BJ (cell line): ENCODE measurements at regions not wholly inside any gene's neighbourhood (a gene's known extent, or its start where the extent isn't known, plus 50 kb on each side); places are given as distances from the start of the nearest gene placed in this dataset.

Source experiments
- CTCF ChIA-PET: fragments of 350-600 bp; formaldehyde crosslinking; extraction: SDS; loops from one replicate; lab custom pipeline; 2021; ENCODE audit warnings: antibody characterized with exemption, inconsistent platforms; lab: Yijun Ruan, JAX
- POLR2A ChIA-PET: fragments of 300-600 bp; sonication (Branson Sonifier 250); formaldehyde crosslinking; extraction: SDS; loops from one replicate; lab custom pipeline; 2021; ENCODE audit warnings: antibody characterized with exemption; lab: Charles Lee
- DNase-seq: peaks from one replicate; pipeline ENCODE4 v3.0.0-alpha.2; 2011; ENCODE audit warnings: low read depth
- H3K27me3 ChIP-seq: 2 replicates; pipeline ENCODE4 v1.6.0; 2011; ENCODE audit warnings: low read length; ENCODE audit not compliant: control insufficient read depth, insufficient read depth
- H3K36me3 ChIP-seq: 2 replicates; pipeline ENCODE4 v1.5.1; 2011; ENCODE audit warnings: low read length; ENCODE audit not compliant: control insufficient read depth, insufficient read depth
- H3K4me3 ChIP-seq: 2 replicates; pipeline ENCODE4 v1.5.1; 2011; ENCODE audit warnings: low read depth, mild to moderate bottlenecking, control low read depth, low read length
- CTCF ChIP-seq: IDR thresholded peaks from 2 replicates; pipeline ENCODE4 v1.5.1; 2011; ENCODE audit warnings: low read depth, mild to moderate bottlenecking, control low read depth, inconsistent platforms, low read length, moderate library complexity; ENCODE audit not compliant: insufficient read depth

- Histone ChIP-seq H3K4me3 (no peak overlapping the region), H3K27me3 (no peaks in the 10 kb centered on the region), H3K36me3 (no peaks in the 10 kb centered on the region)
- no peak for DNase-seq
- POLR2A ChIA-PET: no interaction called here
- CTCF ChIA-PET: no interaction called here
- no peak for TF ChIP-seq CTCF
Observed at GRCh38 chr12:28811457-28811856, 337.6 kb upstream of the FAR2 start.

- POLR2A ChIA-PET: no interaction called here
- Histone ChIP-seq H3K4me3 (no peak overlapping the region), H3K36me3 (no peaks in the 10 kb centered on the region), H3K27me3 (no peaks in the 10 kb centered on the region)
- CTCF ChIA-PET: interaction anchor here (1.8 to 2.0 kb wide), 2 partner anchors 9 to 13 kb away, joined by 5 to 7 read pairs; no protein-coding TSS in a partner anchor
- TF ChIP-seq CTCF: no peak
- DNase-seq: no peak
Observed at GRCh38 chr12:28814246-28814645, 334.8 kb upstream of the FAR2 start.

GRCh38 chr12:28817524-28817923, 331.6 kb upstream of the FAR2 start:
- DNase-seq: no peak
- no peak for TF ChIP-seq CTCF
- ChIA-PET CTCF (no interaction called here), POLR2A (no interaction called here)
- Histone ChIP-seq H3K27me3 (no peaks in the 10 kb centered on the region), H3K36me3 (no peaks in the 10 kb centered on the region), H3K4me3 (no peak overlapping the region)

GRCh38 chr12:28824193-28824846, 324.8 kb upstream of the FAR2 start:
- H3K36me3 ChIP-seq: no peaks in the 10 kb centered on the region
- no peak overlapping the region for H3K4me3 ChIP-seq
- TF ChIP-seq CTCF: no peak
- ChIA-PET CTCF (interaction anchor here (0.6 to 1.6 kb wide), 4 partner anchors 10 to 41 kb away, joined by 3 to 7 read pairs (median 3); no protein-coding TSS in a partner anchor), POLR2A (no interaction called here)
- DNase-seq: no peak
- no peaks in the 10 kb centered on the region for H3K27me3 ChIP-seq

- H3K4me3 ChIP-seq: no peak overlapping the region
- no peaks in the 10 kb centered on the region for H3K27me3 ChIP-seq
- no peaks in the 10 kb centered on the region for H3K36me3 ChIP-seq
- DNase-seq: no peak
- no peak for TF ChIP-seq CTCF
- ChIA-PET POLR2A (no interaction called here), CTCF (interaction anchor here (0.6 to 0.9 kb wide), 3 partner anchors 20 to 228 kb away, joined by 3 read pairs; no protein-coding TSS in a partner anchor)
Observed at GRCh38 chr12:28824849-28825248, 324.2 kb upstream of the FAR2 start.
